GM18498 (cell line): ENCODE measurements at regions not wholly inside any gene's neighbourhood (a gene's known extent, or its start where the extent isn't known, plus 50 kb on each side); places are given as distances from the start of the nearest gene placed in this dataset.
"Not testable (repeated sequence)": the region's sequence is repeated elsewhere in the genome, so short reads cannot be mapped to it uniquely, and the experiment has no call there.

ENCODE experiments used
- ATAC-seq: cut with Tn5 transposase; IDR thresholded peaks from one replicate; pipeline ENCODE4 v1.9.1; 2021; ENCODE audit warnings: mild to moderate bottlenecking, moderate library complexity; ENCODE audit not compliant: unreplicated experiment

GRCh38 chr5:100249884-100250269, 285.3 kb upstream of the FAM174A start:
- ATAC-seq = no peak

- ATAC-seq = no peak
Measured at GRCh38 chr5:100249211-100249883, 285.8 kb upstream of the FAM174A start.

- ATAC-seq = no peak
Measured at GRCh38 chr5:100232736-100233135, 302.4 kb upstream of the FAM174A start.

GRCh38 chr5:100188778-100189177, 346.4 kb upstream of the FAM174A start:
- no peak for ATAC-seq

GRCh38 chr5:100188339-100188738, 346.8 kb upstream of the FAM174A start:
- ATAC-seq = no peak

- ATAC-seq = no peak
Measured at GRCh38 chr5:100186181-100186580, 349.0 kb upstream of the FAM174A start.

- ATAC-seq = no peak
Measured at GRCh38 chr5:100182402-100182801, 352.8 kb upstream of the FAM174A start.

- ATAC-seq = no peak
Measured at GRCh38 chr5:100175346-100175745, 359.8 kb upstream of the FAM174A start.

- peak; percentile 100 for ATAC-seq
Measured at GRCh38 chr5:100165309-100165708, 369.9 kb upstream of the FAM174A start.

GRCh38 chr5:100161868-100162267, 373.3 kb upstream of the FAM174A start:
- ATAC-seq = no peak

- no peak for ATAC-seq
Measured at GRCh38 chr5:100157066-100157465, 378.1 kb upstream of the FAM174A start.

GRCh38 chr5:100148239-100148638, 386.9 kb upstream of the FAM174A start:
- no peak for ATAC-seq

GRCh38 chr5:100142607-100143006, 392.6 kb upstream of the FAM174A start:
- no peak for ATAC-seq

- no peak for ATAC-seq
Measured at GRCh38 chr5:100131161-100131560, 404.0 kb upstream of the FAM174A start.

GRCh38 chr5:100130307-100130706, 404.9 kb upstream of the FAM174A start:
- ATAC-seq = no peak

- ATAC-seq = no peak
Measured at GRCh38 chr5:100119903-100120302, 415.3 kb upstream of the FAM174A start.

GRCh38 chr5:100110497-100110896, 424.7 kb upstream of the FAM174A start:
- no peak for ATAC-seq

GRCh38 chr5:100108883-100109282, 426.3 kb upstream of the FAM174A start:
- ATAC-seq = no peak

- not testable (repeated sequence) for ATAC-seq
Measured at GRCh38 chr5:100103592-100104119, 431.5 kb upstream of the FAM174A start.

GRCh38 chr5:100101466-100101865, 433.7 kb upstream of the FAM174A start:
- not testable (repeated sequence) for ATAC-seq

- ATAC-seq = not testable (repeated sequence)
Measured at GRCh38 chr5:100096328-100096727, 438.8 kb upstream of the FAM174A start.

- not testable (repeated sequence) for ATAC-seq
Measured at GRCh38 chr5:100080703-100081102, 454.5 kb upstream of the FAM174A start.

- not testable (repeated sequence) for ATAC-seq
Measured at GRCh38 chr5:100079163-100079562, 456.0 kb upstream of the FAM174A start.
